ENCODE measurements at regions not wholly inside any gene's neighbourhood (a gene's known extent, or its start where the extent isn't known, plus 50 kb on each side); places are given as distances from the start of the nearest gene placed in this dataset.

- Histone ChIP-seq H3K27ac (no peak overlapping the region), H3K4me3 (no peak overlapping the region), H3K27me3 (replicated peaks in 1 of 7) (no peaks in the 10 kb centered on the region), H3K9me3 (peaks cover 0 to 10% (median 0%) of the 10 kb centered on the region in 8 donors), H3K36me3 (no peaks in the 10 kb centered on the region), H3K4me1 (no peaks in the 10 kb centered on the region)
- DNase-seq, result no peak
- intact Hi-C loops (cut with DNase I; ENCODE audit: low total_unique reads), result no loop called here
- TF ChIP-seq POLR2A (IDR thresholded peaks at IDR 0.05), result no peak
- TF ChIP-seq POLR2AphosphoS5 (IDR thresholded peaks at IDR 0.05), result no peak
- TF ChIP-seq CTCF (IDR thresholded peaks at IDR 0.05 in 8 of 11, conservative IDR thresholded peaks at IDR 0.05 in 3 of 11), result no peak
- 81 to 86% (median 83%) methylated on average over 7 of the region's 7 CpGs for WGBS, 5 donors
Measured at GRCh38 chr7:153023194-153023592, 263.6 kb downstream of the ACTR3B start.

- Histone ChIP-seq H3K27me3 (replicated peaks in 1 of 7) (no peaks in the 10 kb centered on the region), H3K9me3 (no peaks in the 10 kb centered on the region), H3K36me3 (no peaks in the 10 kb centered on the region), H3K4me3 (no peak overlapping the region), H3K27ac (no peak overlapping the region), H3K4me1 (no peaks in the 10 kb centered on the region)
- no peak for TF ChIP-seq POLR2AphosphoS5 (IDR thresholded peaks at IDR 0.05)
- no peak for TF ChIP-seq CTCF (IDR thresholded peaks at IDR 0.05 in 8 of 11, conservative IDR thresholded peaks at IDR 0.05 in 3 of 11)
- no peak for TF ChIP-seq POLR2A (IDR thresholded peaks at IDR 0.05)
- intact Hi-C loops (cut with DNase I; ENCODE audit: low total_unique reads), result no loop called here
- WGBS, 5 donors, result 85 to 89% (median 87%) methylated on average over 11 of the region's 11 CpGs
- no peak for DNase-seq
Measured at GRCh38 chr7:153027210-153027609, 267.7 kb downstream of the ACTR3B start.

- 83 to 92% (median 88%) methylated on average over 13 of the region's 13 CpGs for WGBS, 5 donors
- Histone ChIP-seq H3K27me3 (replicated peaks in 1 of 7) (no peaks in the 10 kb centered on the region), H3K4me1 (no peaks in the 10 kb centered on the region), H3K4me3 (no peak overlapping the region), H3K36me3 (no peaks in the 10 kb centered on the region), H3K27ac (no peak overlapping the region), H3K9me3 (no peaks in the 10 kb centered on the region)
- intact Hi-C loops (cut with DNase I; ENCODE audit: low total_unique reads), result no loop called here
- no peak for DNase-seq
- no peak for TF ChIP-seq POLR2AphosphoS5 (IDR thresholded peaks at IDR 0.05)
- no peak for TF ChIP-seq POLR2A (IDR thresholded peaks at IDR 0.05)
- TF ChIP-seq CTCF (IDR thresholded peaks at IDR 0.05 in 8 of 11, conservative IDR thresholded peaks at IDR 0.05 in 3 of 11), result no peak
Measured at GRCh38 chr7:153027904-153028303, 268.4 kb downstream of the ACTR3B start.

- intact Hi-C loops (cut with DNase I; ENCODE audit: low total_unique reads), result no loop called here
- TF ChIP-seq POLR2A (IDR thresholded peaks at IDR 0.05), result no peak
- no peak overlapping the region for H3K4me3 ChIP-seq
- H3K9me3 ChIP-seq, result no peaks in the 10 kb centered on the region
- no peaks in the 10 kb centered on the region for H3K36me3 ChIP-seq
- no peak overlapping the region for H3K27ac ChIP-seq
- H3K27me3 ChIP-seq (replicated peaks in 1 of 7), result no peaks in the 10 kb centered on the region
- DNase-seq, result no peak
- no peaks in the 10 kb centered on the region for H3K4me1 ChIP-seq
- WGBS, 5 donors, result 89 to 92% (median 89%) methylated on average over 5 of the region's 5 CpGs
Measured at GRCh38 chr7:153030976-153031375, 271.4 kb downstream of the ACTR3B start.

GRCh38 chr7:153034791-153035190 is 275.2 kb downstream of the ACTR3B start:
- H3K4me1 ChIP-seq, result no peaks in the 10 kb centered on the region
- 67 to 82% (median 77%) methylated on average over 5 to 8 of the region's 8 CpGs for WGBS, 5 donors
- TF ChIP-seq POLR2A (IDR thresholded peaks at IDR 0.05) (no peak), CTCF (IDR thresholded peaks at IDR 0.05 in 8 of 11, conservative IDR thresholded peaks at IDR 0.05 in 3 of 11) (no peak), POLR2AphosphoS5 (IDR thresholded peaks at IDR 0.05) (no peak)
- intact Hi-C loops (cut with DNase I; ENCODE audit: low total_unique reads), result no loop called here
- no peaks in the 10 kb centered on the region for H3K27me3 ChIP-seq (replicated peaks in 1 of 7)
- no peak for DNase-seq
- no peaks in the 10 kb centered on the region for H3K36me3 ChIP-seq
- no peak overlapping the region for H3K27ac ChIP-seq
- no peaks in the 10 kb centered on the region for H3K9me3 ChIP-seq
- no peak overlapping the region for H3K4me3 ChIP-seq

All from spleen (tissue), 11 donors.